OCI-LY3 (cell line): ENCODE measurements at regions not wholly inside any gene's neighbourhood (a gene's known extent, or its start where the extent isn't known, plus 50 kb on each side); places are given as distances from the start of the nearest gene placed in this dataset.

ENCODE experiments used
- H2AFZ ChIP-seq: fragments of 200-600, 300-600 bp; shearing (Covaris generic); 2 replicates; pipeline ENCODE4 v1.6.0; 2014; ENCODE audit warnings: antibody characterized with exemption, low read depth, low read length
- H3K27ac ChIP-seq: fragments of 200-600, 300-600 bp; sonication (generic); 2 replicates; pipeline ENCODE4 v1.5.1; 2014; ENCODE audit warnings: mild to moderate bottlenecking, low read length, moderate library complexity, mixed read lengths
- H3K27me3 ChIP-seq: fragments of 200-600, 300-600 bp; sonication (generic); 2 replicates; pipeline ENCODE4 v1.6.1; 2014; ENCODE audit warnings: low read depth, low read length, mixed read lengths
- H3K36me3 ChIP-seq: fragments of 200-600, 300-600 bp; sonication (generic); replicated peaks from 2 replicates; pipeline ENCODE3; 2014; ENCODE audit warnings: low read depth, low read length, mixed read lengths
- H3K4me1 ChIP-seq: fragments of 300-600, 200-600 bp; sonication (generic); 2 replicates; pipeline ENCODE4 v1.6.1; 2014; ENCODE audit warnings: low read length, mixed read lengths
- H3K4me2 ChIP-seq: fragments of 200-600, 300-600 bp; sonication (generic); 2 replicates; pipeline ENCODE4 v1.6.1; 2014; ENCODE audit warnings: low read length, mixed read lengths
- H3K4me3 ChIP-seq: fragments of 300-600, 200-600 bp; sonication (generic); 2 replicates; pipeline ENCODE4 v1.5.1; 2014; ENCODE audit warnings: antibody characterized with exemption, mild to moderate bottlenecking, low read length, moderate library complexity
- H3K79me2 ChIP-seq: fragments of 300-600, 200-600 bp; shearing (Covaris generic); 2 replicates; pipeline ENCODE4 v1.6.1; 2014; ENCODE audit warnings: mild to moderate bottlenecking, low read length, mixed read lengths
- H3K9ac ChIP-seq: fragments of 300-600, 200-600 bp; shearing (Covaris generic); 2 replicates; pipeline ENCODE4 v1.6.0; 2014; ENCODE audit warnings: mild to moderate bottlenecking, low read length, moderate library complexity
- H3K9me3 ChIP-seq: fragments of 200-600, 300-600 bp; shearing (Covaris generic); 2 replicates; pipeline ENCODE4 v1.6.1; 2014; ENCODE audit warnings: low read length, mixed read lengths; ENCODE audit not compliant: insufficient read depth
- H4K20me1 ChIP-seq: fragments of 200-600, 300-600 bp; sonication (generic); 2 replicates; pipeline ENCODE4 v1.6.1; 2016; ENCODE audit warnings: low read length, mixed read lengths; ENCODE audit not compliant: insufficient read depth
- EZH2phosphoT487 ChIP-seq: fragments of 200-600 bp; shearing (Covaris generic); IDR thresholded peaks from 2 replicates; pipeline ENCODE4 v1.6.1; 2018; ENCODE audit warnings: antibody characterized with exemption, mixed run types, low read depth
- TF ChIP-seq, protein P1 (sequence below): fragments of 200-600, 300-600 bp; sonication (generic); IDR thresholded peaks from 2 replicates; pipeline ENCODE4 v1.5.1; 2014; ENCODE audit warnings: antibody characterized with exemption, low read length, low read depth

DNA sequence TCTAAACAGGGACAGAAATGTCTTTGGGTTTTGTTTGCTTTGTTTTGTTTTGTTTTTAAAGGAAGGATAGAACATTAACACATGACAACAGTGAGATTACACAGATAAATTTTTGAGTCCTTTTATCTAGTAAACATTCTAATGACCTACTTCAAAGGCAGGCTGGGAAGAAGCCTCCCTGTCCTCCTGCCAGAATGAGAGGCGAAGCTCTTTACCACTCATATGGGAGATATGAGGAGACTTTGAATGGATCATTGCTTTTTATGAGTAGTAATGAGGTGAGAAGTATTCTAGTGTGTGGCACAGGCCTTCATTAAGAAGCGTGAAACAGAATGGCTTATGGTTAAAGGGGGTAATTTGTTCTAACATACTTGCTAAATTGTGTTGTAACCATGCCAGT lies 172.0 kb downstream of the FBXO8 start:
- H3K27ac ChIP-seq: no peak overlapping the region
- no peak for TF ChIP-seq EZH2phosphoT487
- TF ChIP-seq, protein P1, sequence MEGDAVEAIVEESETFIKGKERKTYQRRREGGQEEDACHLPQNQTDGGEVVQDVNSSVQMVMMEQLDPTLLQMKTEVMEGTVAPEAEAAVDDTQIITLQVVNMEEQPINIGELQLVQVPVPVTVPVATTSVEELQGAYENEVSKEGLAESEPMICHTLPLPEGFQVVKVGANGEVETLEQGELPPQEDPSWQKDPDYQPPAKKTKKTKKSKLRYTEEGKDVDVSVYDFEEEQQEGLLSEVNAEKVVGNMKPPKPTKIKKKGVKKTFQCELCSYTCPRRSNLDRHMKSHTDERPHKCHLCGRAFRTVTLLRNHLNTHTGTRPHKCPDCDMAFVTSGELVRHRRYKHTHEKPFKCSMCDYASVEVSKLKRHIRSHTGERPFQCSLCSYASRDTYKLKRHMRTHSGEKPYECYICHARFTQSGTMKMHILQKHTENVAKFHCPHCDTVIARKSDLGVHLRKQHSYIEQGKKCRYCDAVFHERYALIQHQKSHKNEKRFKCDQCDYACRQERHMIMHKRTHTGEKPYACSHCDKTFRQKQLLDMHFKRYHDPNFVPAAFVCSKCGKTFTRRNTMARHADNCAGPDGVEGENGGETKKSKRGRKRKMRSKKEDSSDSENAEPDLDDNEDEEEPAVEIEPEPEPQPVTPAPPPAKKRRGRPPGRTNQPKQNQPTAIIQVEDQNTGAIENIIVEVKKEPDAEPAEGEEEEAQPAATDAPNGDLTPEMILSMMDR: no peak
- H3K9me3 ChIP-seq: no peaks in the 10 kb centered on the region
- H2AFZ ChIP-seq: no peak overlapping the region
- no peak overlapping the region for H3K4me2 ChIP-seq
- no peaks in the 10 kb centered on the region for H3K36me3 ChIP-seq
- no peaks in the 10 kb centered on the region for H3K79me2 ChIP-seq
- no peaks in the 10 kb centered on the region for H3K27me3 ChIP-seq
- H3K4me1 ChIP-seq: peaks cover 5% of the 10 kb centered on the region; the same call in 1 of the 2 replicates
- no peak overlapping the region for H3K4me3 ChIP-seq
- no peaks in the 10 kb centered on the region for H4K20me1 ChIP-seq
- no peak overlapping the region for H3K9ac ChIP-seq

DNA sequence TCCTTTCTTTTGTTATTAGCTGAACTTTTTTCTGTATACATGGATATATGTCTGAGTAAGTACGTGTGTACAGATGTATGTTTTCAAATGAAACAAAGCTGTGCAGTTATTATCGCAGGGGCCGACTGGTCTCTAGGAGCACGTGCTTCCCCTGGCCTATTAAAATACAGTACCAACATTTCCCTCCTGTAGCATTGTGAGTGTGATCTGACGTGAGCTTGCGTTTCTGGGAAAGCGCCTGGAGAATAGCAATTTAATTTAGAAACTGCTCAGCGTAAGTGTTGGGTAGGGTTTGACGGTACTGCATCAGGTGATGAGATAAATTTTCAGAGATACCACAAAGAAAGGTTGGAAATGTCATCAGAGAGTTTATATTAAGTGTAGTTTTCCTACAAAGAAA lies 173.3 kb downstream of the FBXO8 start:
- no peak overlapping the region for H3K27ac ChIP-seq
- H4K20me1 ChIP-seq: no peaks in the 10 kb centered on the region
- no peak overlapping the region for H3K9ac ChIP-seq
- peaks cover 5% of the 10 kb centered on the region; the same call in 1 of the 2 replicates for H3K4me1 ChIP-seq
- H3K9me3 ChIP-seq: no peaks in the 10 kb centered on the region
- no peak overlapping the region for H3K4me2 ChIP-seq
- no peaks in the 10 kb centered on the region for H3K79me2 ChIP-seq
- H3K4me3 ChIP-seq: no peak overlapping the region
- no peaks in the 10 kb centered on the region for H3K36me3 ChIP-seq
- no peaks in the 10 kb centered on the region for H3K27me3 ChIP-seq
- TF ChIP-seq, protein P1: no peak
- TF ChIP-seq EZH2phosphoT487: no peak
- no peak overlapping the region for H2AFZ ChIP-seq

DNA sequence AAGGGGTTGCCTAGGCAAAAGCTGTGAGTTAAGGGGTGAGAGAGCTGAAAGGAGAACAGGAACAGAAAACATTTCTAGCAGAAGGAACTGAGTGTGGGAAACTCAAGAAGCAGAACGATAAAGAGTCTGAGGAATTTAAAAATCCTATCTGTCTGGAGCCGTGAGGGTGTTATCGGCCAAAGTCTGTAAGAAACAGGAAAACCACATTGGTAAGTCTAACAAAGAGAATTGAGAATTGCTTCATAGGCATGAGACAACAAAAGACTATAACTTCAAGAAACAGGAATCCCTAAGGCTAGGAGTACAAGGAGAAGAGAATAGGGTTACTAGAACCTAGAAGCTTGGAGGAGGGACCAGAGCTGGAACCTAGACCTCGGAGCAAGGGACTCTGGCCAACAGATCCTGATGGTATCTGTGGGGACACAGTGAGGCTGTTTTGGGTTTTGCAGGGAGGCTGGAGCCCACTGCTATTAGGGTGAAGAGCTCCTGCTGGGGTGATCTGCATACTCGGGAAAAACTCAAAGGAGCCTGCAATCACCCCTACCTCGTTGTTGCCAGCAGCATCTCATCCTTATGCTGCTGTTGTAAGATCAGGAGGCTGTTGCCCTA lies 175.6 kb downstream of the FBXO8 start:
- Histone ChIP-seq H4K20me1 (no peaks in the 10 kb centered on the region), H3K27me3 (no peaks in the 10 kb centered on the region), H3K9ac (no peak overlapping the region), H3K4me1 (peaks cover 5% of the 10 kb centered on the region; the same call in 1 of the 2 replicates), H3K4me2 (no peak overlapping the region), H3K79me2 (no peaks in the 10 kb centered on the region), H2AFZ (no peak overlapping the region), H3K36me3 (no peaks in the 10 kb centered on the region), H3K4me3 (no peak overlapping the region), H3K27ac (no peak overlapping the region), H3K9me3 (no peaks in the 10 kb centered on the region)
- TF ChIP-seq, protein P1: no peak
- TF ChIP-seq EZH2phosphoT487: no peak

DNA sequence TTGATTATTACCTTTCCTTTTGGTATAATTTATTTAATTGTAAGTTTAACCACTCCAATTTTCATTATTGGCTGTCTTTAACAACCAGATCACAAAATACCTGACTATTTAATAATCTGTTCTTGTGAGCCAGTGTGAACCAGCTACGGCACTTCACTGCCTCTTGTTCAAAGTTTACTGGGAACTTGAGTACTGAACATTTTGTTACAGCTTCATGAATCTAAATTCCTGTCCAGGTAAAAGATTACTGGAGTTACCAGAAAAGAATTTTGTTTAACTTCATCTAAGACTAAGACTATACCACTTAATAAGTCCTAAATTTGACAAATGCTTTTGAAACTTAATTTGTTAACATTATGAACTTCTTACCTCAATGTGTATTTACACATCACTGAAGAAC lies 178.3 kb downstream of the FBXO8 start:
- Histone ChIP-seq H3K4me2 (no peak overlapping the region), H3K4me1 (peaks cover 5% of the 10 kb centered on the region; the same call in 1 of the 2 replicates), H2AFZ (no peak overlapping the region), H4K20me1 (no peaks in the 10 kb centered on the region), H3K36me3 (no peaks in the 10 kb centered on the region), H3K79me2 (no peaks in the 10 kb centered on the region), H3K27me3 (no peaks in the 10 kb centered on the region), H3K9ac (no peak overlapping the region), H3K9me3 (no peaks in the 10 kb centered on the region), H3K27ac (no peak overlapping the region), H3K4me3 (no peak overlapping the region)
- TF ChIP-seq, protein P1: no peak
- no peak for TF ChIP-seq EZH2phosphoT487
